OCI-LY3 (cell line): ENCODE measurements at regions not wholly inside any gene's neighbourhood (a gene's known extent, or its start where the extent isn't known, plus 50 kb on each side); places are given as distances from the start of the nearest gene placed in this dataset.

ENCODE experiments used
- EZH2phosphoT487 ChIP-seq: fragments of 200-600 bp; shearing (Covaris generic); IDR thresholded peaks from 2 replicates; pipeline ENCODE4 v1.6.1; 2018; ENCODE audit warnings: antibody characterized with exemption, mixed run types, low read depth
- TF ChIP-seq, protein P1 (sequence below): fragments of 200-600, 300-600 bp; sonication (generic); IDR thresholded peaks from 2 replicates; pipeline ENCODE4 v1.5.1; 2014; ENCODE audit warnings: antibody characterized with exemption, low read length, low read depth

DNA sequence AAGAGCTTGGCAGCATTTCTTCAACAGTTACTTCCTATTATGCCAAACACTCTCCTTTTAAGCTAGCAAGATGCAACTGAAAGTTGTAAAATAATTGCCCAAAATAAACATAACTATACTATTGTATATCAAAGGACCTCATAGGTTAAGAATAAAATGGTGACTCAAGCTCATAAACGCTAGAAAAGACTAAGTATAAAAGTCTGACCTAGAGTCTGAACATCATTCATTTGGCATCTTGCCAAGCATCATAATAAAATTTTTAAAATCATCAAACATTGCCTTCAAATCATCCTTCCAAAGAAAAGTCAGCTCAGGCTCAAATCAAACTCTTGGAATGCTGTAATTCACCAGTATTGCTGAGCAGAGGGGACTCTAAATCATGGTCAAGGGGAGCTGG is 281.2 kb downstream of the QDPR start:
- TF ChIP-seq, protein P1, sequence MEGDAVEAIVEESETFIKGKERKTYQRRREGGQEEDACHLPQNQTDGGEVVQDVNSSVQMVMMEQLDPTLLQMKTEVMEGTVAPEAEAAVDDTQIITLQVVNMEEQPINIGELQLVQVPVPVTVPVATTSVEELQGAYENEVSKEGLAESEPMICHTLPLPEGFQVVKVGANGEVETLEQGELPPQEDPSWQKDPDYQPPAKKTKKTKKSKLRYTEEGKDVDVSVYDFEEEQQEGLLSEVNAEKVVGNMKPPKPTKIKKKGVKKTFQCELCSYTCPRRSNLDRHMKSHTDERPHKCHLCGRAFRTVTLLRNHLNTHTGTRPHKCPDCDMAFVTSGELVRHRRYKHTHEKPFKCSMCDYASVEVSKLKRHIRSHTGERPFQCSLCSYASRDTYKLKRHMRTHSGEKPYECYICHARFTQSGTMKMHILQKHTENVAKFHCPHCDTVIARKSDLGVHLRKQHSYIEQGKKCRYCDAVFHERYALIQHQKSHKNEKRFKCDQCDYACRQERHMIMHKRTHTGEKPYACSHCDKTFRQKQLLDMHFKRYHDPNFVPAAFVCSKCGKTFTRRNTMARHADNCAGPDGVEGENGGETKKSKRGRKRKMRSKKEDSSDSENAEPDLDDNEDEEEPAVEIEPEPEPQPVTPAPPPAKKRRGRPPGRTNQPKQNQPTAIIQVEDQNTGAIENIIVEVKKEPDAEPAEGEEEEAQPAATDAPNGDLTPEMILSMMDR: no peak
- TF ChIP-seq EZH2phosphoT487: no peak
